H1 (cell line): ENCODE measurements at regions not wholly inside any gene's neighbourhood (a gene's known extent, or its start where the extent isn't known, plus 50 kb on each side); places are given as distances from the start of the nearest gene placed in this dataset.

Experiments used
- CTCF ChIA-PET: fragments of 300-600 bp; sonication (Branson Sonifier 250); formaldehyde crosslinking; loops from one replicate; lab custom pipeline; 2021; ENCODE audit not compliant: partially characterized antibody; lab: Charles Lee
- POLR2A ChIA-PET: fragments of 300-600 bp; sonication (Branson Sonifier 250); formaldehyde crosslinking; loops from one replicate; lab custom pipeline; 2021; ENCODE audit warnings: inconsistent platforms; ENCODE audit not compliant: partially characterized antibody; lab: Charles Lee
- DNase-seq, 2 experiments: peaks; one replicate each; pipeline versions ENCODE4 v3.0.0 to v3.0.0-alpha.2; 2010 to 2022; ENCODE audit warnings: low spot score in 2 of 2, low read depth in 1 of 2, mixed read lengths in 1 of 2
- FAIRE-seq: peaks from 2 replicates; lab custom pipeline; 2011; peaks lifted over from hg19 to GRCh38; lab: Jason Lieb, UNC
- H2AFZ ChIP-seq: 2 replicates; pipeline ENCODE4 v1.8.1; 2012; ENCODE audit warnings: low read length, inconsistent platforms
- H2AK5ac ChIP-seq: 2 replicates; pipeline ENCODE4 v1.6.1; 2013; ENCODE audit warnings: low read depth, low read length
- H2BK120ac ChIP-seq: replicated peaks from 2 replicates; pipeline ENCODE3; 2013; ENCODE audit warnings: low read depth, low read length, inconsistent platforms
- H2BK12ac ChIP-seq: 2 replicates; pipeline ENCODE4 v1.6.1; 2013; ENCODE audit warnings: low read depth, low read length
- H2BK15ac ChIP-seq: 2 replicates; pipeline ENCODE4 v1.6.1; 2013; ENCODE audit warnings: low read length
- H2BK20ac ChIP-seq: 2 replicates; pipeline ENCODE4 v1.6.1; 2013; ENCODE audit warnings: low read length
- H2BK5ac ChIP-seq: 2 replicates; pipeline ENCODE4 v1.6.1; 2013; ENCODE audit warnings: low read depth, low read length
- H3K14ac ChIP-seq: 2 replicates; pipeline ENCODE4 v1.6.1; 2013; ENCODE audit warnings: inconsistent platforms; ENCODE audit not compliant: insufficient read length
- H3K18ac ChIP-seq: 2 replicates; pipeline ENCODE4 v1.6.1; 2013; ENCODE audit warnings: low read length; ENCODE audit errors: extremely low read depth
- H3K23ac ChIP-seq: 2 replicates; pipeline ENCODE4 v1.6.1; 2013; ENCODE audit warnings: inconsistent platforms; ENCODE audit not compliant: insufficient read length
- H3K23me2 ChIP-seq: 2 replicates; pipeline ENCODE4 v1.6.1; 2013; ENCODE audit warnings: low read depth, low read length
- H3K27ac ChIP-seq: 2 replicates; pipeline ENCODE4 v1.6.1; 2011; ENCODE audit warnings: low read depth, low read length, inconsistent platforms
- H3K27me3 ChIP-seq, 4 experiments: replicated peaks in 1 of 4; 1 replicate in 1 of 4; 2 replicates in 3 of 4; pipeline versions ENCODE4 v1.6.1 to v1.8.1; 2011 to 2013; ENCODE audit warnings: low read length in 3 of 4, mild to moderate bottlenecking in 3 of 4, inconsistent platforms in 2 of 4, mixed read lengths in 2 of 4, moderate library complexity in 1 of 4; ENCODE audit not compliant: control insufficient read depth in 3 of 4, insufficient read depth in 3 of 4; ENCODE audit errors: extremely low read depth in 1 of 4
- H3K36me3 ChIP-seq, 4 experiments: 2 replicates each; pipeline versions ENCODE4 v1.6.1 to v1.8.1; 2011 to 2013; ENCODE audit warnings: mild to moderate bottlenecking in 4 of 4, low read length in 3 of 4, moderate library complexity in 2 of 4, control low read depth in 1 of 4, inconsistent platforms in 1 of 4; ENCODE audit not compliant: insufficient read depth in 4 of 4, control insufficient read depth in 2 of 4
- H3K4ac ChIP-seq: replicated peaks from 2 replicates; pipeline ENCODE3; 2013; ENCODE audit warnings: low read length, low read depth, mixed read lengths, inconsistent platforms; ENCODE audit not compliant: insufficient read length
- H3K4me1 ChIP-seq, 4 experiments: replicated peaks in 1 of 4; 1 replicate in 1 of 4; 2 replicates in 3 of 4; pipeline versions ENCODE4 v1.6.1 to v1.8.1; 2011 to 2013; ENCODE audit warnings: low read length in 3 of 4, inconsistent platforms in 2 of 4, mixed read lengths in 1 of 4; ENCODE audit not compliant: insufficient read depth in 4 of 4, control insufficient read depth in 3 of 4
- H3K4me2 ChIP-seq, 2 experiments: 2 replicates each; pipeline versions ENCODE4 v1.6.1 to v1.8.1; 2011 to 2013; ENCODE audit warnings: low read depth in 2 of 2, low read length in 2 of 2, control low read depth in 1 of 2, inconsistent platforms in 1 of 2, mild to moderate bottlenecking in 1 of 2; ENCODE audit not compliant: insufficient read depth in 1 of 2
- H3K4me3 ChIP-seq, 4 experiments: fragments of 200-600, 300-600 bp in 1 of 4; sonication (generic), shearing (Covaris generic), sonication (Bioruptor Twin) in 1 of 4; 2 replicates each; pipeline versions ENCODE4 v1.5.1 to v1.8.1; 2011 to 2016; ENCODE audit warnings: low read length in 4 of 4, low read depth in 3 of 4, control low read depth in 2 of 4, inconsistent platforms in 2 of 4, mild to moderate bottlenecking in 2 of 4, mixed read lengths in 1 of 4, moderate library complexity in 1 of 4; ENCODE audit not compliant: insufficient read depth in 2 of 4; ENCODE audit errors: extremely low read depth in 1 of 4
- H3K56ac ChIP-seq: replicated peaks from 2 replicates; pipeline ENCODE3; 2013; ENCODE audit warnings: low read depth, mild to moderate bottlenecking, mixed read lengths, low read length, inconsistent platforms; ENCODE audit not compliant: insufficient read length
- H3K79me1 ChIP-seq: 2 replicates; pipeline ENCODE4 v1.6.1; 2013; ENCODE audit warnings: low read depth, low read length, control low read depth
- H3K79me2 ChIP-seq, 2 experiments: 2 replicates each; pipeline versions ENCODE4 v1.6.1 to v1.8.1; 2012 to 2013; ENCODE audit warnings: low read length in 2 of 2, mild to moderate bottlenecking in 2 of 2, inconsistent platforms in 1 of 2; ENCODE audit not compliant: insufficient read depth in 2 of 2, control insufficient read depth in 1 of 2
- H3K9ac ChIP-seq, 4 experiments: replicated peaks in 1 of 4; 1 replicate in 1 of 4; 2 replicates in 3 of 4; pipeline versions ENCODE4 v1.6.1 to v1.8.1; 2011 to 2013; ENCODE audit warnings: low read depth in 3 of 4, low read length in 3 of 4, control low read depth in 2 of 4, mild to moderate bottlenecking in 2 of 4, moderate library complexity in 2 of 4, inconsistent platforms in 1 of 4; ENCODE audit errors: extremely low read depth in 1 of 4
- H3K9me3 ChIP-seq, 2 experiments: 2 replicates each; pipeline versions ENCODE4 v1.6.1 to v1.8.1; 2012 to 2013; ENCODE audit warnings: mild to moderate bottlenecking in 2 of 2, moderate library complexity in 2 of 2, control low read depth in 1 of 2, inconsistent platforms in 1 of 2, low read depth in 1 of 2, low read length in 1 of 2, mixed read lengths in 1 of 2; ENCODE audit not compliant: insufficient read depth in 2 of 2
- H4K20me1 ChIP-seq, 2 experiments: replicated peaks in 1 of 2; 2 replicates each; pipeline versions ENCODE3 to v1.8.1; 2011 to 2013; ENCODE audit warnings: inconsistent platforms in 2 of 2, low read length in 2 of 2, mild to moderate bottlenecking in 1 of 2; ENCODE audit not compliant: insufficient read depth in 2 of 2, control insufficient read depth in 1 of 2
- H4K5ac ChIP-seq: 2 replicates; pipeline ENCODE4 v1.6.1; 2013; ENCODE audit warnings: low read length, low read depth, mixed read lengths, inconsistent platforms; ENCODE audit not compliant: insufficient read length
- H4K8ac ChIP-seq: 2 replicates; pipeline ENCODE4 v1.8.0; 2013; ENCODE audit warnings: mild to moderate bottlenecking, moderate library complexity, low read length, inconsistent platforms; ENCODE audit not compliant: insufficient read depth; ENCODE audit errors: extremely low read depth
- H4K91ac ChIP-seq: replicated peaks from 2 replicates; pipeline ENCODE3; 2013; ENCODE audit warnings: low read length, mixed read lengths, inconsistent platforms; ENCODE audit not compliant: insufficient read length
- ATF2 ChIP-seq: IDR thresholded peaks from 2 replicates; pipeline ENCODE4 v1.6.1; 2012; ENCODE audit warnings: low read length, inconsistent platforms
- CHD2 ChIP-seq: IDR thresholded peaks from 2 replicates; pipeline ENCODE4 v1.6.1; 2012; ENCODE audit warnings: low read length, improper control_type of control experiment
- CREB1 ChIP-seq: IDR thresholded peaks from 2 replicates; pipeline ENCODE4 v1.6.1; 2012; ENCODE audit warnings: inconsistent platforms
- MAX ChIP-seq: IDR thresholded peaks from 2 replicates; pipeline ENCODE4 v1.6.1; 2012; ENCODE audit warnings: inconsistent platforms
- RBBP5 ChIP-seq: IDR thresholded peaks from 2 replicates; pipeline ENCODE4 v1.7.1; 2012; ENCODE audit warnings: low read depth, mild to moderate bottlenecking, inconsistent platforms, low read length, moderate library complexity, borderline replicate concordance
- SIN3A ChIP-seq, 2 experiments: IDR thresholded peaks in 1 of 2; conservative IDR thresholded peaks in 1 of 2; 2 replicates each; pipeline ENCODE4 v1.6.1; 2011 to 2012; ENCODE audit warnings: low read length in 2 of 2, improper control_type of control experiment in 1 of 2, low read depth in 1 of 2, mild to moderate bottlenecking in 1 of 2
- SP2 ChIP-seq: IDR thresholded peaks from 2 replicates; pipeline ENCODE4 v1.6.1; 2012; ENCODE audit warnings: mild to moderate bottlenecking, low read length, inconsistent platforms
- WGBS, 2 experiments: shearing (Covaris generic) in 1 of 2; methylation state at CpG; one replicate each; pipeline versions ENCODE4 v1.1.6 to v1.1.7; 2013 to 2015; ENCODE audit warnings: low lambda C conversion rate in 2 of 2, mixed read lengths in 2 of 2, inconsistent platforms in 1 of 2, low coverage in 1 of 2, missing lambda C conversion rate in 1 of 2; ENCODE audit not compliant: insufficient replicate concordance in 2 of 2, insufficient coverage in 1 of 2, insufficient read length in 1 of 2; ENCODE audit errors: extremely low coverage in 1 of 2, missing lambda C conversion rate in 1 of 2; 5-methylcytosine and 5-hydroxymethylcytosine counted together

- H3K27ac ChIP-seq, result no peak overlapping the region
- POLR2A ChIA-PET, result interaction anchor here (1.0 kb wide), 1 partner anchor 83 kb away, joined by 3 read pairs; no protein-coding TSS in a partner anchor
- WGBS, 2 experiments, result 74% methylated on average over 6 of the region's 9 CpGs; no CpG with 5 or more reads in 1 of the 2 experiments
- no peak for TF ChIP-seq MAX
- TF ChIP-seq SP2, result no peak
- no peak for TF ChIP-seq CHD2
- TF ChIP-seq ATF2, result no peak
- no peak for TF ChIP-seq RBBP5
- no peak for TF ChIP-seq SIN3A (conservative IDR thresholded peaks at IDR 0.05 in 1 of 2, IDR thresholded peaks at IDR 0.05 in 1 of 2; ENCODE audit: low read depth in 1 of 2, low read length in 2 of 2)
- no peak for TF ChIP-seq CREB1
Observed at GRCh38 chr10:131758939-131759301, 141.9 kb upstream of the PPP2R2D start.

More at GRCh38 chr10:131758939-131759301, 141.9 kb upstream of the PPP2R2D start:
- no peak overlapping the region for H2AFZ ChIP-seq
- no peaks in the 10 kb centered on the region for H3K79me2 ChIP-seq
- no peaks in the 10 kb centered on the region for H3K36me3 ChIP-seq
- H3K4me1 ChIP-seq, result peaks cover 5 to 33% (median 19%) of the 10 kb centered on the region in 4 experiments
- no peaks in the 10 kb centered on the region for H3K9me3 ChIP-seq
- no peak overlapping the region; the same call in 1 of the 2 replicates for H3K18ac ChIP-seq
- 0 out of 4 replicates have a peak overlapping the region, but pooled peaks of 1 of the 2 experiments have one; percentile 7 for H3K4me2 ChIP-seq
- H3K23ac ChIP-seq, result no peak overlapping the region
- H4K5ac ChIP-seq, result no peak overlapping the region
- H2AK5ac ChIP-seq, result no peak overlapping the region
- no peaks in the 10 kb centered on the region for H3K27me3 ChIP-seq
- H3K56ac ChIP-seq, result peak overlapping the region; percentile 22
- no peak overlapping the region for H2BK120ac ChIP-seq
- FAIRE-seq (no peak), DNase-seq (no peak)
- no peak overlapping the region for H3K4me3 ChIP-seq
- no peak overlapping the region for H3K4ac ChIP-seq
- no peak overlapping the region for H2BK5ac ChIP-seq
- H4K20me1 ChIP-seq, result peaks cover 0 to 4% of the 10 kb centered on the region in 2 experiments
- H3K23me2 ChIP-seq, result peaks cover 6% of the 10 kb centered on the region
- no peak overlapping the region for H2BK15ac ChIP-seq
- H4K8ac ChIP-seq, result peak overlapping the region; percentile 41
- no peaks in the 10 kb centered on the region for H3K79me1 ChIP-seq
- H4K91ac ChIP-seq, result peak overlapping the region; percentile 89
- H2BK20ac ChIP-seq, result no peak overlapping the region
- CTCF ChIA-PET, result interaction anchor here (1.0 kb wide), 1 partner anchor 29 kb away, joined by 3 read pairs; no protein-coding TSS in a partner anchor
- H3K14ac ChIP-seq, result no peak overlapping the region
- no peak overlapping the region for H3K9ac ChIP-seq
- H2BK12ac ChIP-seq, result peak overlapping the region; percentile 100
